Inflammatory macrophage treated with lipopolysaccharide for 1 hour (primary cell): ENCODE measurements at regions not wholly inside any gene's neighbourhood (a gene's known extent, or its start where the extent isn't known, plus 50 kb on each side); places are given as distances from the start of the nearest gene placed in this dataset.
"Not testable (repeated sequence)": the region's sequence is repeated elsewhere in the genome, so short reads cannot be mapped to it uniquely, and the experiment has no call there.

Experiments used
- DNase-seq, 2 donors: peaks; one replicate each; pipeline ENCODE4 v3.0.0-alpha.2; 2020 to 2022

GRCh38 chr2:16209799-16210198, 269.4 kb downstream of the MYCN start:
- DNase-seq, result no peak

DNA sequence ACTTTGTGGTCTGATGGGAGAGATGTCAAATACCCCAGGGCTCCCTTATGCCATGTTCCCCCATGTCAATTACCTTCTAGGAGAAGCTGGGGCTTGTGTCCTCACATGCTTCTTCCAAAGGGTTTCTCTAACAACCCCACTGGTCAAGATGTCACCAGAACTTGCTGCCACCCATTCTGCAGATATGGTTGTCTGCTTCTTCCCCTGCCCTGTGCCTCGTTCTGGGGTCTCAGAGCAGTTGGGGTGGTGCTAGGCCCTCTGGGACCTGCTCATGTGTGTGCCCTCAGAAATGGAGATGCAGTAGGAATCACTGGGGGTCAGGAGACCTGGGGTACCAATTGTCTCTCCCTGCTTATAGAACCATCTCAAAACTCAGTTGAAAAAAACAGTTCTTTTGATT, 268.6 kb downstream of the MYCN start:
- no peak for DNase-seq

DNA sequence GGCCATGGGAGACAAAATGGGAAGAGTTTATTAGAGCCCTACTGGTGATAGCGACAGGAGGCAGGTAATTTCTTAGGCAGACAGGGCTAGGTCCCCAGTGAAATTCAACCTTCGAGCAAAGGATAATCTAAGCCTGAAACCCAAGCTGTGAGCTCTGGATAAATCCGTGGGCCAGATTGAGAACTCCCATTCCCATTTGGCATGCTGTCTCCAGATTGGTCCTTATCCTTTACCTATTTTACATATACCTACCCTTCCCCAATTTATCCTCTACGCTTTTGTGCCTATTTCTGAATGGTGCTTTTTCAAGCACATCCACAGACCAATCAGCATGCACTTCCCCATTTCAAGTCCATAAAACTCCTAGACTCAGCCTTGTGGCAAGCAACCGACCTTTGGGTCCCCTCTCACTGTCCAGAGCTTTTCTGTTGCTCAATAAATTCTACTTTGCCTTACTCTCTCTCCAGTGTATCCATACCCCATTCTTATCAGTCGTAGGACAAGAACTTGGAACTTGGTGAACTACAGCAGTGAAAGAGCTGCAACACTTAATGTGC, 268.0 kb downstream of the MYCN start:
- DNase-seq, result no peak

GRCh38 chr2:16207611-16208010, 267.3 kb downstream of the MYCN start:
- DNase-seq, result no peak

DNA sequence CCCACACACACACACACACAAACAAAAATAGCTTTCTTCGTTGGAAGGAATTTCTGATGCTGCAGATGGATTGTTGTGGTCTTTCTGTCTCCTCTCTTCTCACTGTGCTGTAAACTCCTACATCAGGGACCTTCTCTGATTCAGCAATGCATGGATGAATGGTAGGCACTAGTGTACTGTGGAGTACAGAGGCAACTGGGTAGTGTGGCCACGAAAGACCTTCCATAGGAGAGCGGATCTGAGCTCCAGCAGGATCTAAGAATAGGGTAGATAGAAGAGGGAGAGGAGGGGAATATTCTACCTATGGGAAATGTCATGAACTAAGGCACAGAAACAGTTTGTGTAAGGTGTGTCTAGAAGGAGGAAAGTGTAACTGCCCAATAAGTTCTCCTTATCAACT, 266.8 kb downstream of the MYCN start:
- no peak for DNase-seq

DNA sequence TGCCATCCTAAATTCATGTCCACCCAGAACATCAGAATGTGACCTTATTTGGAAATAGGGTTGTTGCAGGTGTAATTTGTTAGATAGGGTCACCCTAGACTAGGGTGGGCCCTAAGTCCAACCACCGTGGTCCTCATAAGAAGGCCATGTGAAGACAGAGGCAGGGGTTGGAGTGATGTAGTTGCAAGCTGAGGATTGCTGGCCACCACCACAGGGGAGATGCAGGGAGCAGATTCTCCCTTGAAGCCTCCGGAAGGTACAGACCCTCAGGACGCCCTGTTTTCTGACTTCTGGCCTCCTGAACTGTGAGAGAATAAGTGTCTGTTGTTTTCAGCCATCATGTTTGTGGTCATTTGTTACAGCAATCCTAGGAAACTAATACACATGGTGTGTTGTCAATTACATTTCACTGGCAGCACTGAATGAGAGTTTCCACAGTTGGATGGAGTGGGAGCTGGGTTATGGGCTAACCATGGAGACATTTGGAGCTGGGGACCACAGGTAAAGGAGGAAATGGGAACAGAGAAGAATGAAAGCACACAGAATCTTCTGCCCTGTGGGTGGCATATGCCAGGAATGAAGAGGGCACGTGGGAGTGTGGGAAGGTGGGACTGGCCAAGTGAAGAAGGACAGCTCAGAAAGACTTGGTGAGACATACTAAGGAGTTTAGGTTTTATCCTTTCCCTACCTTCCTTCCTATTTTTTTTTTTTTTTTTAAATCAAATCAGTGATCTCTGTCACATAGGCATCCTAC, 266.0 kb downstream of the MYCN start:
- no peak for DNase-seq

- DNase-seq, result no peak
Measured at GRCh38 chr2:16205631-16206030, 265.3 kb downstream of the MYCN start.

DNA sequence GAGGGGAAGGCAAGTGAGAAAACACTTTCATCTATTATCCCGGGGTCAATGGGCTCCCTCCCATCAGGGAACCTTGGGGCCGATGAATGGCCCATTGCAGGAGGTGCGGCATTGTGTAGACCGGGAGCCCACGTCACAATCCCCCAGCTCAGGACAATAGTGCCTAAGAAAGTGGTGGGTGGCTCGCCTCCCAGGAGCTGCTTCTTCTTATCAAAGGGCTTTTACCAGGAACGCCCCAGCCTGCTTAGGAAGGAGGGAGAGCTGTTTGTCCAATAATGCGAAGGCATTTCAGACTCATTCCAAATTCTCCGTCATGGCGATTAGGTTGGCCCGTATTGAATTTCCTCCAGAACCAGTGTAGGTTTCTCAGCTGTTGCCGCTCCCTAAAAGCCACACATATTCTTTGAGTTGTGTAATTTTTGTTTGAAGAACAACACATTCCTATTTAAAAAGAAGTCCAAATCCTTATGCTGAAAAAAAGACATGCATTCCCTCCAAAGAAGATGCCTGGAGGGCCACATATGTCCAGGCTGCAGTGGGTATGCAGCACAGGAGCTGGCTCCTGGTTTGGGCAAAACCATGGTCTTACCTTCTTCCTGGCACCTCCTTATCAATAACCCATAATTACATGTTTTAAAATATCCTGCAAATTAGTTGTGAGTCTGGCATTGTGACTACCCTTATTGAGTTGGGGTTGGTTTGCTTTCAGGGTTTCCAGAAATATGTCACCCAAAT, 264.7 kb downstream of the MYCN start:
- DNase-seq, result no peak

GRCh38 chr2:16204251-16204650, 263.9 kb downstream of the MYCN start:
- no peak for DNase-seq

GRCh38 chr2:16203691-16204090, 263.3 kb downstream of the MYCN start:
- DNase-seq, result no peak

GRCh38 chr2:16203069-16203468, 262.7 kb downstream of the MYCN start:
- DNase-seq, result no peak

DNA sequence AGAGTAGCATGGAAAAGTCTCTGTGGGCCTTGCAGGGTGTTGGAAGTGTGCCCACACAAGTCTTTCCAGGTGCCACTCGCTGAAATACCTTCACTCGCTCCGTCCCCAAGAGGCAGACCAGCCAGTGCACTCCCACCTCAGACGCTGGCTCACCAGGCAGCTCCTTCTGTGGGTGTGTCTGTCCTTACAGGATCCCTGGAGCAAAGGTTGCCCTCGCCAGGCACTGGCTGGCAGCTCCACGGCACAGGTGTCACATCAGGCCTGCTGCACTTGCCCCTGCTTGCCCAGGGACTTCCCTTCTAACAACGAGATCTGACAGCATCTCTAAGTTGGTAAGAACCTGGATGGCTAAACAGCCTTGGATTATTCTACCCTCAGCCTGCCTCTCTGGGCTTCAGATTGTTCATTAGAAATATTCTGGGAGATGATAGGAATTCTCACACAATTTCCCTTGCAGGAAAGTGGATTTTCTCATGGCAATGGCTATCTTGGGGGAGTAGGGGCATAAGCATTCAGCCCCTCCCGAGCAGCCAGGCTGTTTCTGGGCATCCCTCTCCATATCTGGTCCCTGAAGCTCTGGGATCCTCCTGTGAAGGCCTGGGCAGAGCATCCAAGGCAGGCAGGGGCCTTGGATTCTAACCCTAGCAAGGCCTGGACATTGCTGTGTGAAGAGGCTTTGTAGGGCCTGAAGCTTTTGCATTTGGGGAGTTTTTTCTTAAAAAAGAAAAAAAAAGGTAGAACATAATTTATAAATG, 262.1 kb downstream of the MYCN start:
- no peak for DNase-seq

- DNase-seq, result no peak
Measured at GRCh38 chr2:16201848-16202247, 261.5 kb downstream of the MYCN start.

GRCh38 chr2:16200554-16201193, 260.3 kb downstream of the MYCN start:
- no peak for DNase-seq

DNA sequence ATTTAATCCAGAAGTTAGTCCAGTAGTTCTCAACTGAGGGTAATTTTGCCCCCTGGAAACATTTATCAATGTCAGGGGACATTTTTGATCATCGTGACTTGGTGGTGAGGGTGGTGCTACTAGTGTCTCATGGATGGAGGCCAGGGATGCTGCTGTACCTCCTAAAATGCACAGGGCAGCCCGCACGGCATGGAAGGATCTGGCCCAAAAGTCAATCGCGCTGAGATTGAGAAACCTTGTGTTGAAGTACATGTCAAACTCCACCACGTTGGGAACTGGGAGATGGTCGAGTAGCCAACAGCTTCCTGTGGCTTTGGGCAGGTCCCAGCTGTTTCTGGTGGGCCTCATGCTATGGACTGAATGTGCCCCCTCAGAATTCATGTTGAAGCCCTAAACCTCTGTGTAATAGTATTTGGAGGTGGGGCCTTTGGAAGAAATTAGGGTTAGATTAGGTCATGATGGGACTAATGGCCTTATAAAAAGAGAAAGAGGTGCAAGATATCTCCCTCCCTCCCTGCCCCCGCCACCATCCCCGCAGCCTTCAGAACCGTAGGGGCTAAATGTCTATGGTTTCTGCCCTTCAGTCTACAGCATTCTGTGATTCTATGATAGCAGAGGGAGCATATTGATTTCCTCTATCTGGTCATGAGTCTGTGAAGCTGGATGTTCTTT, 259.7 kb downstream of the MYCN start:
- no peak for DNase-seq

- DNase-seq, result not testable (repeated sequence)
Measured at GRCh38 chr2:16199241-16199640, 258.9 kb downstream of the MYCN start.

GRCh38 chr2:16198166-16198912, 258.0 kb downstream of the MYCN start:
- no peak for DNase-seq

DNA sequence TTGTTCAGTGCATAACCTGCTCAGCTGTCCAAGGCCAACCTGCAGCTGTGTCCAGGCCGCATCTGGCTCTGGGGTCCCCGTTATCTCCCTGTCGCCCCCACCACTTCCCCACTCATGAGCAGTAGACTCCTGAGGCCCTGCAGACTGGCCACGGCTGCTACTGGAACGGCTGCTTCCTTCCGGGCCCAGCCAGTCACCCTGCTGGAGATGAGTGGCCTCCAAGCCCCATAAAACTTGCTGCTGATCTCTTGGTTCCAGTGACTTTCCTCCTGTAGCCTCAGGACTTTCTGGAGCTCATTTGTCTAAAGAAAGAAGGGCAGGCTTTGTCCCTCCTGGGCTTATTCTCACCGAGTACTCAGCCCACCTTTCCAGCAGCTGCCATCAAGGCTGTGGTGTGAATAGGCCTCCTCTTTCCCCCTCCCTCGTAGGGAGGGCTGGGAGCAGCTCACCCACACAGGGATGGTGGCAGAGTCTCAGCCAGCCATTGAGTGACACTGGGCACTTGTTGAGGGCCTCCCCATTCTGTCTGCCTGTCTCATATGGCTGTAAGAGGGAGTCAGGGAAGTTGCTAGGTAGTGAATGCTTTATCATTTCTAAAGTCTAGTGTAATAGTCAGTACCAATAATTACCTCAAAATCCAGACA, 257.3 kb downstream of the MYCN start:
- DNase-seq, result no peak

GRCh38 chr2:16196687-16197503, 256.5 kb downstream of the MYCN start:
- no peak for DNase-seq

GRCh38 chr2:16195681-16196070, 255.3 kb downstream of the MYCN start:
- no peak for DNase-seq
